Daoy (cell line): ENCODE measurements at regions not wholly inside any gene's neighbourhood (a gene's known extent, or its start where the extent isn't known, plus 50 kb on each side); places are given as distances from the start of the nearest gene placed in this dataset.

ENCODE experiments used
- DNase-seq: peaks from one replicate; pipeline ENCODE4 v3.0.0-alpha.2; 2015; ENCODE audit warnings: low read depth

- DNase-seq: no peak
Measured at GRCh38 chr9:129343424-129344375, 165.6 kb upstream of the IER5L start.

GRCh38 chr9:129342591-129343423 is 164.7 kb upstream of the IER5L start:
- no peak for DNase-seq

- no peak for DNase-seq
Measured at GRCh38 chr9:129341987-129342348, 163.9 kb upstream of the IER5L start.

- DNase-seq: no peak
Measured at GRCh38 chr9:129341171-129341986, 163.3 kb upstream of the IER5L start.

GRCh38 chr9:129340427-129341170 is 162.5 kb upstream of the IER5L start:
- DNase-seq: no peak

GRCh38 chr9:129339539-129340157 is 161.6 kb upstream of the IER5L start:
- DNase-seq: no peak

GRCh38 chr9:129338724-129339430 is 160.8 kb upstream of the IER5L start:
- DNase-seq: no peak

GRCh38 chr9:129337336-129338140 is 159.5 kb upstream of the IER5L start:
- no peak for DNase-seq

GRCh38 chr9:129336601-129337331 is 158.7 kb upstream of the IER5L start:
- no peak for DNase-seq

- no peak for DNase-seq
Measured at GRCh38 chr9:129336130-129336528, 158.1 kb upstream of the IER5L start.

- DNase-seq: no peak
Measured at GRCh38 chr9:129335464-129336129, 157.5 kb upstream of the IER5L start.

- DNase-seq: no peak
Measured at GRCh38 chr9:129334105-129334935, 156.3 kb upstream of the IER5L start.

GRCh38 chr9:129333617-129334104 is 155.6 kb upstream of the IER5L start:
- no peak for DNase-seq

- DNase-seq: no peak
Measured at GRCh38 chr9:129332581-129332980, 154.5 kb upstream of the IER5L start.

- no peak for DNase-seq
Measured at GRCh38 chr9:129331772-129332500, 153.9 kb upstream of the IER5L start.

GRCh38 chr9:129331493-129331765 is 153.4 kb upstream of the IER5L start:
- DNase-seq: no peak
